Renal cortex interstitium (tissue), 11 donors: ENCODE measurements at regions not wholly inside any gene's neighbourhood (a gene's known extent, or its start where the extent isn't known, plus 50 kb on each side); places are given as distances from the start of the nearest gene placed in this dataset.
A peak's percentile ranks its signal among the peaks of the same experiment; 100 is the strongest.
"Not testable (repeated sequence)": the region's sequence is repeated elsewhere in the genome, so short reads cannot be mapped to it uniquely, and the experiment has no call there.

Source experiments
- DNase-seq, 11 donors: peaks; one replicate each; pipeline ENCODE4 v3.0.0-alpha.2; 2013; ENCODE audit warnings: low read depth in 9 of 11, low spot score in 4 of 11; ENCODE audit errors: extremely low read depth in 1 of 11

- no peak for DNase-seq
Measured at GRCh38 chr1:117747605-117748004, 141.8 kb downstream of the TENT5C start.

GRCh38 chr1:117751321-117751720 lies 145.5 kb downstream of the TENT5C start:
- DNase-seq, result no peak

GRCh38 chr1:117752661-117753060 lies 146.8 kb downstream of the TENT5C start:
- DNase-seq, result no peak

- DNase-seq, result no peak
Measured at GRCh38 chr1:117753232-117753631, 147.4 kb downstream of the TENT5C start.

GRCh38 chr1:117753652-117754051 lies 147.8 kb downstream of the TENT5C start:
- DNase-seq, result no peak

- peak in 9 of 11 donors; percentile 28 to 77 (median 54) for DNase-seq
Measured at GRCh38 chr1:117754061-117754969, 148.5 kb downstream of the TENT5C start.

GRCh38 chr1:117757668-117758067 lies 151.8 kb downstream of the TENT5C start:
- DNase-seq, result no peak

- DNase-seq, result peak in 9 of 11 donors; percentile 59 to 86 (median 74)
Measured at GRCh38 chr1:117758444-117759316, 152.8 kb downstream of the TENT5C start.

GRCh38 chr1:117759535-117759934 lies 153.7 kb downstream of the TENT5C start:
- DNase-seq, result no peak

- DNase-seq, result no peak
Measured at GRCh38 chr1:117760069-117760468, 154.2 kb downstream of the TENT5C start.

- no peak for DNase-seq
Measured at GRCh38 chr1:117760485-117760884, 154.6 kb downstream of the TENT5C start.

GRCh38 chr1:117767756-117768155 lies 161.7 kb downstream of the GDAP2 start:
- DNase-seq, result not testable (repeated sequence)

GRCh38 chr1:117770981-117771531 lies 158.4 kb downstream of the GDAP2 start:
- no peak for DNase-seq

GRCh38 chr1:117779364-117779763 lies 150.1 kb downstream of the GDAP2 start:
- DNase-seq, result no peak

- DNase-seq, result peak in 7 of 11 donors; percentile 13 to 49 (median 32)
Measured at GRCh38 chr1:117780687-117781475, 148.5 kb downstream of the GDAP2 start.

GRCh38 chr1:117782056-117782455 lies 147.4 kb downstream of the GDAP2 start:
- DNase-seq, result no peak

- DNase-seq, result no peak
Measured at GRCh38 chr1:117783606-117784396, 145.6 kb downstream of the GDAP2 start.

GRCh38 chr1:117788014-117788413 lies 141.4 kb downstream of the GDAP2 start:
- DNase-seq, result no peak
